AG20443 (cell line): ENCODE measurements at regions not wholly inside any gene's neighbourhood (a gene's known extent, or its start where the extent isn't known, plus 50 kb on each side); places are given as distances from the start of the nearest gene placed in this dataset.

Experiments
- DNase-seq: peaks from one replicate; pipeline ENCODE4 v3.0.0; 2012; ENCODE audit warnings: low spot score, mixed read lengths

DNA sequence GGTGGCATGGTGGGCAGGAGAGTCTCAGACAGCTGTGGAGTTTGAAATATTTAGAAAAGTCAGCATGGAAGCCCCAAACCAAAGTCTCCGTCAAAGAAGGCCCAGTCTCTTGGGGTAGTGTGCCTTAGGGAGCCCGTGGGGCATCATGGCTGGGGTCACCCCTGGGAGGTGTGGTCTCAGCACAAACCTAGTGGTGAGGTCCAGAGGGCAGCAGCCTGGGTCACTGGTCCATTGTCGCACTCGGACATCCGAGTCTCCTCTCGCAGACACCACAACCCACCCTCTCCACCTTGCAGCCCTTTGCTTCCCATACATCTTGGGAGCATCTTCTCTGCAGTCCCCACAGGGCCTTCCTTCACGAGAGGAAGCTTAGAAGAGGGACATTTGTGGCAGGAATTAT lies 588.0 kb upstream of the TMEM132C start:
- DNase-seq = no peak

DNA sequence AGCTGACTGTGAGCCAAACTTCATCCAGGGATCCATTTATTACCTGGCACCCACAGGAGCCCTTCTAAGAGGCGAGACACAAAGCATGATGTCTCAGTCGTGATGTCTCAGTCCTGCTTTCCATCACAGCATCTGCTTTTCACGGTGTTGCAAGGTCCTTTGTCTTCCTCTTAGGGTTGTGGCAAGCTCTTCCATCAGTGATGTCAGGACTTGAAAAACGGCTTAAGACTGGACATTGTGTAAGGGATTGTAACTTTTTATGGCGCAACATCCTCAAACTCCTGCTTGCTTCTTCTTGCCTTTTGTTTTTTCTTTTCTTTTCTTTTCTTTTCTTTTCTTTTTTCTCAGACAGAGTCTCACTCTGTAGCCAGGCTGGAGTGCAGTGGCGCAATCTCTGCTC lies 586.5 kb upstream of the TMEM132C start:
- DNase-seq = no peak

DNA sequence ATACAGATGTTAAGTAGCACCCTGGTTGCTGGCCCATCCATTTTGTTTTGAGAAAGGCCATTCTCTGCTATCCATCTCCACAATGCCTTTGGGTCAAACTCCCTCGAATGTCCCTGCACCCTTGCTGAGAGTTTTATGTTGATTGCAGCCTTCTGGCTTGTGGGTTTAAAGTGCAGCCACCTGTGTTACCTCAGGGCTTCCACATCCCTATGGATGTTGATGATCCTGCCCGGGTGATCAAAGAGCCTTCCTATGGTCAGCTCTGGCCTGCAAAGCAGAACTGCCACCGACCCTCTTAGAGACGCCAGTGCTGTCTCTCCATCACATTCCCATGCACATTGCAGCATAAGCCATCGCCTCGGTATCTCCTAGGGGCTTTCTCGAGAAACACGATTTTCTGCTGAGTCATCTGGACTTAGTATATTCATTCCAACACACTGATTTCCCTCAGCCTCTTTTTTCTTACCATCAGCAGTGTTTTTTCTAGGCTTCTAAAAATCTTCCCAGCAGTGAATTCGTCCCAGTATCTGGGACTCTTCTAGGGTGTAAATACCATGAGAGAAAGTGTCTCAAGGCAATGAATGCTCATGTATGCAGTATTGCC lies 585.7 kb upstream of the TMEM132C start:
- no peak for DNase-seq

DNA sequence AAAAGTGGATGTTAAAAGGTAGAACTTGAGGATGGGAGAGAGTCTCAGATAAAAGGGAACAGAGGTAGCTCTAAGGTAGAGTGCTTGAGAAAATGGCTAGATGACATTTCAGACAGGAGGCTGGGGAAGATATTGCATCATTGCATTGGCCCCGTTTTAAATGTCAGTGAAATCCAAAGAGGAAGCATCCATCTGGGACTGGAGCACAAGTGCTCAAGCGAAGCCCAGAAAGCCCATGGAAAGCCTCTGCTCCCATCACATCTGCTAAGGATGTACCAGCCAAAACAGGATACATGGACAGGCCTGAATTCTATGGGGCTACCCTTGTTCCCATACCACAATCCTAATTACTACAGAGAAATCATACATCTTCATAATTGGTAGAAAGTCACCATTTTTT lies 581.5 kb upstream of the TMEM132C start:
- no peak for DNase-seq

DNA sequence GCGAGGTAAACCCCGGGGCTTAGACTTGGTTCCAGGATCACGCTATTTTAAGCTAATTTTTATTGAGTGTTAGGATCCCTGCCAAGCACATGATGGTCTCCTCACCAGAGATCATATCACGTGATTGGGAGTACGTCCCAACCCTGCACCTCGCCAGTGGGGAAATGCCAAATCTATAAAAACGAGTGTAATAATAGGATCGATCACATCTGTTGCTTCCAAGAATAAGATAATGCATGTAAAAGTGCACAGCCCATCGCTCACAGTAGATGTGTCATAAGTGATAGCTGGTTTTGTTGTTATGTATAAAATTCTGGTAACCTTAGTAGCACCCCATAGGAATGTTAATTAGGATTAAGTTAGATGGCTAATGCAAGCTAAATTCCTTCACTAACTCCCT lies 581.0 kb upstream of the TMEM132C start:
- DNase-seq = no peak

DNA sequence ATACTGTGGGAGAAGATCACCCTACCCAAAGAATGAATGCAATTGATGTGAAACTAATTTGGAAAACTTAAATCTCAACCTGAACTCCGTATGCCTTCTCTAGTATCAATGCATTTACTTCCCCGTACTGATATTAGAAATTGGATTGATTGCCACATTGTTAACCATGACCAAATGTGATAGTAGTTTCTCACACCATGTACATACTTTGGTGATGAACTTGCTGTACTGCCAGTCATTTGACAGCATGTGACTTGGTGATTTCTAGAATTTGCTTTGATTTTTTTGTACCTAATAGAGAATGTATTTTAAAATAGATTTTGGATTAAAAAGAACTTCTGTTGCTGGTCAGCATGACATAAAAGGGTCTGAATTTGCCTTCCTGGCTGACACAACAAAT lies 579.8 kb upstream of the TMEM132C start:
- DNase-seq = no peak

DNA sequence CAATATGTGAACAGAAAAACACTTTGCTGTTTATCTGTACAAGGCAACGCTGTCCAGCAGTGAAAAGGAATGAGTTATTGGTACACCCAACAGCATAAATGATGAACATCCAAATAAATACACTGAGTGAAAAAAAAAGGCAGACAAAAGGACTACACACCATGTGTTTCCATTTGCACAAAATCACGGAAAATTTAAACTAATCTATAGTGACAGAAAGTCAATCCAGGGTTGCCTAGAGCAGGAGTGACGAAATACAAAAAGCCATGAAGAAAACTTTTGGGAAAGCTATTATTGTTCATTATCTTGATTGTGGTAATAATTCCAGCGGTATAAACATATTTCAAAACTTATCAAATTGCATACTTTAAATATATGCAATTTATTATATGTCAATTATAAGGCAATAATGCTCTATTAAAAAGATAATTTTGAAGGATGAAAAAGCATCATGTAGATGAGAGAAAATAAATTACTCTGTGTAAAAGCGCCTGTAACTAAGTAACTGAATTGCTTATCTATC lies 578.0 kb upstream of the TMEM132C start:
- no peak for DNase-seq

DNA sequence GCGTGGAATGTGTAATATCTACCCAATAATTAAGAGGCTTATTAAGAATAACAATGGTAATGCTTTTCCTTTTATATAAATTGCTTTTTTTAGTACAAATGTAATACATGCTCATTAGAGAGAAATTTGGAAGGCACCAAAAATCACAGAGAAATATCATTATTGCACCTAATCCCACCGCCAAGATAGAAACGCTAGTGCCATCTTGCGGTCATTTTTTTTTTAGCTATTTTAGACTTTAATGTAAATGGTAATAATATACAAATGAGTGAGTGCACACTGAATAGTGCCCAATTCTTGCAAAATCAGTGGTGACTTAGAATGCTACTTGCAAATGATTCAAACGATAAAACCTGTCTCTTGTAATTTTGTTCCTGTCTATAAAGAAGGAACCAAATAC lies 576.8 kb upstream of the TMEM132C start:
- DNase-seq = no peak

DNA sequence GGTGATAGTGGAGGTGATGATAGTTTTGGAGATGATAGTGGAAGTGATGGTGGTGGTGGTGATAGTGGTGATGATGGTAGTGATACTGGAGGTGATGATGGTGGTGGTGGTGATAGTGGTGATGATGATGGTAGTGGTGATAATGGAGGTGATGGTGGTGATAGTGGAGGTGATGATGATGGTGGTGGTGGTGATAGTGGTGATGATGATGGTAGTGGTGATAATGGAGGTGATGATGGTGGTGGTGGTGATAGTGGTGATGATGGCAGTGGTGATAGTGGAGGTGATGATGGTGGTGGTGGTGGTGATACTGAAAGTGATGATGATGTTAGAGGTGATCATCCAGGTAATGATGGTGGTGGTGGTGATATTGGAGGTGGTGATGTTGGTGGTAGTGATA lies 570.0 kb upstream of the TMEM132C start:
- DNase-seq = no peak

DNA sequence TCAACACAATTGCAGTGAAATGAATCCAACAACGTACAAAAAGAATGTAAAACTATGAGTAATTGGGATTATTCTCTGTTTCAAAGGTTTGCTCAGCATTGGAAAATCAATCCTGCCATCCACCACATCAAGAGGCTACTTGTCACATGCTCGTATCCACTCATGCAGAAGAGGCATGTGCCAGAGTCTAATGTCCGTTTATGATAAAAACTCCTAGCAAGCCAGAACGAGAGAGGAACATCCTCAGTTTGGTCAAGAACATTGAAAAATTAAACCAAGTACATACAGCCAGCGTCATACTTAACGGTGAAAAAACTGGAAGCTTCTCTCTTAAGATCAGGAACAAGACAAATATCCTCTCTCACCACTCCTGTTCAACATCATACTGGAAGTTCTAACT lies 563.9 kb upstream of the TMEM132C start:
- DNase-seq = no peak

DNA sequence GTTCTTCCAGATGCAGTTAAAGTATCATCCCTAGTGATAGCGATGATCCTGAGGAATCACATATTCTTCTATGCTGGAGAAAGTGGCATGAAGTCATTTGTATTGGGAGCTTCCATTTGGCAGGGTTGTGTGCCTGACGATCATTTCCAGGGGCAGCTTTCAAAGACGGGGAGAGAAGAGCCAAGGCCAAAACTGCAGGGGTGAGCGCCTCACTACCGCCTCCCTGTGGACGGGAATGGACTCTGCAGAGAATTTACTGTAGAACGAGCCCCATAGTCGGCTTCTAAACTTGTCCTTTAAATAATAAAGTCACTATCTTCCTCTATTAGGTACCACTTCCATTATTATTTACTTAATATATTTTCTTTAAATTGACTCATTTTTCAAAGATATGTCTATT lies 555.9 kb upstream of the TMEM132C start:
- DNase-seq = no peak

DNA sequence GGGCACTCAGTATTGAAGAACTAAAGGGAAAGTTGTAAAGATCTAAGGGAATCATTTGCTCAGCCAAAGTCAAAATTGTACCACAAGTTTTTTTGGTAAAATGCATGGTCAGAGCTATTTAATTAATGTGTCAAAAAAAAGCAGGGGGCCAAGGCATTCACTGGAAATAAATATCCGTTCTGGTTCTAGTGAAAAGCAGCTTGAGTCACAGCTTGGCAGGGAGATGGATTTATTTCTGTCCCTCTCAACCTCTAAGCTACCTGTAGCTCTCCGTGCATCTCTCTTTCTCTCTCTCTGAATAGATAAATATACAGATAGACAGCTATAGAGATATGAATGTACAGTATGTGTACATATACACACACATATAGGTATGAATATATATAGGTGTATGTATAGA lies 554.4 kb upstream of the TMEM132C start:
- no peak for DNase-seq

DNA sequence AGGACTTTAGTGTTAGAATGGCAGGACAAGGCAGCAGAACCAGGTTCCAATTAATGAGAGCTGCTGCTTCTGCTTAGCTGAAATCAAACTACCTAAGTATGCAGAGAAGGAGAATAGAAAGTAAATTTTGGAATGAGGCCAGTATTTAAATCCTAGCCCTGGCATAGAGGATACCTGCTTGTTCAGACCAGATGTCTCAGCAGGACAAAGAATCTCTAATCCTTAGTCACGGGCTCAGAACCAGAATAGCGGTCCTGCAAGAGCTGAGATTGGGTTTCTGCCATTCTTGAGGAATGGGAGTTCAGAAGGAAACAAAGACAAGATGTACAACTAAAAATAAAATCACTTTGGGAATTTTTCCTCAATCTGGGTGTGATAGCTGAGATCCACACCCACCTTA lies 550.8 kb upstream of the TMEM132C start:
- no peak for DNase-seq

DNA sequence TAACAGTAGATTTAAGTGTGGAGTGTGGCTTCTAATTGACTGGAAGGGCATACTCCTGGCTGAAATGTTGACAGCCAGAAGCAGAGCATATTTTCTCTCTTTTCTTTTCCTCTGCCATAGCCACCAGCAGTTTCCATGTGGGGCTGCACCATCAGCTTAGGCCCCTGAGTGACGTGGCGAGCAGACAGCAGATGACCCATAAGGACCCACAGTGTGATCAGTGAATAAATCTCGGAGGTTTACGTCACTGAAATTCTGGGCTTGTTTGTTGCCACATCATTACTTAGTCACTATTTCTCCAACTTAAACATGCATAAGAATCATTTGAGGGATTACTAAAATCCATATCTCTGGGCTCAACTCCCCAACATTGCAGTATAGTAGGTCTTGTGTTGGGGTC lies 549.7 kb upstream of the TMEM132C start:
- DNase-seq = no peak

DNA sequence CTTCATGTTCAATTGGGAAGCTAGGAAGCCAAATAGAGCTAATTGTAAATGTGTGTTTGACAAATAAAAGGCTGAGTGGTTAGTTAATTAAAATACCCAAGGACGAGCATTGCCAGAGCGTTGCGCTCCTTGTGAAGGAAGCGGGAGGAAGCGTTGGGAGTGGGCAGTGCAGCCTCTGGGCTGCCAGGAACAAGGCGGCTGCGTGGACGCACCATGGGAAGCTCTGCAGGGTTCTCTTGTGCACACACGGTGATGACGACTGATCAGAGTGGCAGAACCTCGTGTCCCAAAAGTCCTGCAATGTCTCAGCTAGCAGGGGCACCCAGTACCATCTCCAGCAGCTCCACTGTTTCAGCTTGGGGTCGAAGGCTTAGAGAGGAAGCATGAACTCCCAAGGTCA lies 546.6 kb upstream of the TMEM132C start:
- DNase-seq = no peak

DNA sequence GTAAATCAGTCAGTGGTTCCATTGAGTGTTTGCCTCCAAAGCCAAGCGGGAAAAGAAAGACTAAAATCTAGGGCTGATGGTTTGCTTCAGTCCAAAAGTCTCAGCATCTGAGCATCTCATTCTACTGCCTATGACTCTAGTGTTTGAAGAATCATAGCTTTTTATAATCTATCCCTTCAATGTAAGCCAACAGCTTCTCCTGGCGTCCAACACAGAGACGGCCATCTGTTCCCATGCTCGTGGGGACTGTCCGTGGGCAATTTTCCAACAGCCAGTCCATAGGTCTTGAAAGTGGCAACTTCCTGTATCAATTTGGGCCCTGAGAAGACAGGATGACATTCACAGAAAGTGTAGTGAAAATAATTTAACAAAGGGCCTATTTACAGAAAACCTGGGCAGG lies 544.4 kb upstream of the TMEM132C start:
- no peak for DNase-seq

DNA sequence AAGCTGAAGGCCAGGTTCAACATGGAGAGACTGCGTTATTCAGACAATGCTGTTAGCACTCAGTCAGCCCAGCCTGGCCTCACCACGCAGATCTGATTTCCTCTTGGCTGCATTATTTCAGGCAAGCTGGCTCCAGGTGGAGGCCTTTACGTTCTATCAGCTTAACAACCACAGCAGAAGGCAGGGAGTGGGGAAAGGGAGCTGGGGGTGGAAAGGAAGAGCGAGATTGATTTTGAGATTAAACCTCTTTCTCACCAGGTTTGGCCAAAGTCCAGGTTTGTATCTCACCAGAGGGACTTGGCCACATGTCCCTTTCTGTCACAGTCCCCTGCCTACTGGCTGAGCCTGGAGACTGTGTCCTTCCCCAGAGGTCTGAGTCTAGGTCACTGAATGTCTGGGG lies 543.7 kb upstream of the TMEM132C start:
- no peak for DNase-seq

DNA sequence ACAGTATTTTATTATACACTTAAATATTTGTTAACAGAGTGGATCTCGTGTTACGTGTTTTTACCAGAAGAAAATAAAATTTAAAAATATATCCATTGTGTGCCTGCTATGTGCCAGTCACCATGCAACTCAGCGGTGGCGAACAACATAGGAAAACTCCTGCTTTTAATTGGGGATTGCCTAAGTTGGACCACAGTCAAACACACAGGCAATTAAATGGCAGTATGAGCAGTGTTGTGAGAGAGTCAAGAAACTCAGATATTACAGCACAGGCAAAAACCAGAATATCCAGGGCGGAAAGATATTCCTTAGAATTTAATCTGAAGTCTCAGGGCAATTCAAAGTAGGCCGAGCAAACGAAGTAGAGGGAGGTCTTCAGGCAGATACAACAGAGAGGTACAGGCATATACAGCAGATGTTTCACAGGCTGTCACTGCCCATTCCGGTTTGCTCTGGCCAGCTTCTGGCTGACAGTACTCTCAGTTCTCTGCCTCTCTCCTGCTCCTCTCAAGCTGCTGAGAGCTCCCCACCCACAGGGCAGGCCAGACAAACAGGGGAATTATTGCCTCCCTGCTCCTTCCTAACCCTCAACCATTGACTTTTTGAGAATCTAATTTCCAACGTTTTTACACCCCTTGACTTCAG lies 540.2 kb upstream of the TMEM132C start:
- no peak for DNase-seq

DNA sequence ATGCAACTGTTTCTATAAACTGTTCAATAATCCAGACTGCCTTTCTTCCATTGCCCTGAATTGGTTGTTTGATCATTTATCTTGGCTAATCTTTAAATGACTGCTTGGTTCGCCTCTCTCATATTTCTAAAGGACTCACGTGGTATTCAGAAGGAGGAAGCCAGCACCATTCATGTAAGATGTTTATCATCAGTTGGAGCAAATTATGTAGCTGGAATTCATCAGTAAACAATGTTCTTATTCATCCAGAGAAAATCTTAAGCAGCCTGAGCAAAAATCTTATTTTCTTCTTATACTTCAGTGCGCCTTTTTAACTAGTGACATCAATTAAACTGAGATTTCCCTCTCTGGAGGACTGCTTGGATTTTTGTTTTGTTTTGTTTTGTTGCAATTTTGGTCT lies 538.7 kb upstream of the TMEM132C start:
- DNase-seq = no peak

DNA sequence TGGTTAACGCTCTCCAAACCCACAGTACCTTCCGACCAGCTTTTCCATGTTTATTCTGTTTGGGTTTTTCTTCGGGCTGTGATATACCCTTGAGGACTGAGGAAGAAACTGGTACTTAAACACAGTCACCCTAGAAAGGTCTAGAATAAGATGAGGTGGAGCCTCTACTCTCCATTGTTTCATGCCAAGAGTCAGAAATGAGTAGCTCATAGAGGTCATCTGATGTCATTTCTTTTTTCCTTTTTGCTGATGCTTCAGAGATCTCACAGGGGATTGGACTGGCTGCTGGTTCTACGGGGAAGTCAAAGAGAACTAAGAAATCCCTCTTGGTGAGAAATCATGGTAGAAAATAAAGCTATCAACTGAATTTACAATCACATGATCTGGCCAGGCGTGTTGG lies 538.2 kb upstream of the TMEM132C start:
- DNase-seq = no peak

DNA sequence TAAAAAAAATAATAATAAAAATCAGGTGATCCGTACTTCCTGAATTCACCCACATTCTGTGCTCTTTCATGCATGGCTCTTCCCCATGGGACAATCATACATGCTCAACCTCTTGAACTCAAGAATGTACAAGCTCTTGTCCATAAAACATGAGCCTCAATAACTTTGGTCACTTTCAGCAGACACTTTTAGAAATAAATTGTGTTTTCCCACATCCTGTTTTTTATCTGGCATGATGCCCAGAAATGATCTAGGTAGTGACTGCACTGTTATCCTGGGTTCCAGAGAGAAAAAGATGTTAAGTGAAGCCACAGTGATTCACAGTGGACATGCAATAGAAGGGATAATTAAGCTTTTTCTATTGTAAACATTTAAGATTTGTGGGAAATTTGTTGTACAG lies 537.6 kb upstream of the TMEM132C start:
- no peak for DNase-seq

DNA sequence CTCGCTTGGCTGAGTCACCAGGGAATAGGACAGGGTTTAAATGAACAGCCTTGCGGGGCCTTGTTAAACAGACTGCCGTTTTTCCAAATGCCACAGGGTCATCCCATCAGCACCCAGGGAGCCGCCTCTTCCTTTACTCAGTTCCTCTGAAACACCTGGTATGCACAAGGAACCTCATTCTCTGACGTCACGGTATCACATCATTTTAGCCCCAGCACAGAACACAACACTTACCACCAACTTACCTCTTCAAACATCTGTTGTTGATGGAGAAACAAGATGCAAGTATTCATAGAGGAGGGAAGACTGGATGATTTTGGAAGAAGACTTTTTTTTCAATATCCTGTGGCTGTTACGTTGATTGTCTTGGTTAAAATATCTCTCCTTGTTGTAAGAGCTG lies 535.3 kb upstream of the TMEM132C start:
- DNase-seq = no peak

DNA sequence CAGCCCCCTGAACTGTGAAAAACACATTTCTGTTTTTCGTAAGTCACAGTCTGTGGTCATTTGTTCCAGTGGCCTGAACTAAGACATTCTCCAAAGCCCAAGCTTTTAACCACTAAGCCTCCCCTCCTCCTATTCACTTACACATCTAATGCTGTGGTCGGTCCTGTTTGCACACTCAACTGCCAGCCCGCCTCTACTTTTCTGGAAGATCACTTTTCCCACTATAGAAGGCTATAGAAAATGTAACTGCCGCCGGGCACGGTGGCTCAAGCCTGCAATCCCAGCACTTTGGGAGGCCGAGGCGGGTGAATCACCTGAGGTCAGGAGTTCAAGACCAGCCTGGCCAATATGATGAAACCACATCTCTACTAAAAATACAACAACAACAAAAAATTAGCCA lies 524.7 kb upstream of the TMEM132C start:
- no peak for DNase-seq
